Fibroblast of the conjunctiva (primary cell): ENCODE measurements at regions not wholly inside any gene's neighbourhood (a gene's known extent, or its start where the extent isn't known, plus 50 kb on each side); places are given as distances from the start of the nearest gene placed in this dataset.
"Not testable (repeated sequence)": the region's sequence is repeated elsewhere in the genome, so short reads cannot be mapped to it uniquely, and the experiment has no call there.

ENCODE experiments used
- DNase-seq: peaks from one replicate; pipeline ENCODE4 v3.0.0-alpha.2; 2010; ENCODE audit warnings: low read depth

GRCh38 chr3:75604286-75604934 lies 59.7 kb upstream of the FRG2C start:
- DNase-seq, result peak; percentile 3

DNA sequence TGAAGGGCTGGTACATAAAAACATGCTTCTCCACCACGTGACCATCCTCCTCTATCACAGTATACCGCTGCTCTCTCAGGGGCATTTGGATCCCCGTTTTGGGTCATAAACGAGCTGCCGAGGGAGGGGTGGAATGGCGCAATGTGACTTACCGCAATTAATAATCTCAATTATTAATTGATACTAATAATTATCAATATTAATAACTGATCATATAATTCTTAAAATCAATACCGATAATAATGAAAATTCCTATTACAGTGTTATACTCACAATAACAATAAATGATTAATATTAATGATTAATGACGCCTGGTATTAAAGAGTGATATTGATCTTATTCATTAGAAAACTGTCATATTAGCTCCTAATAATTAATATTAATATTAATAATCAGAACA lies 56.1 kb upstream of the FRG2C start:
- not testable (repeated sequence) for DNase-seq

- not testable (repeated sequence) for DNase-seq
Measured at GRCh38 chr3:75609598-75609997, 54.5 kb upstream of the FRG2C start.

- no peak for DNase-seq
Measured at GRCh38 chr3:75610773-75611172, 53.4 kb upstream of the FRG2C start.

GRCh38 chr3:75611724-75612460 lies 52.2 kb upstream of the FRG2C start:
- not testable (repeated sequence) for DNase-seq
